CD4-positive, alpha-beta T cell treated with Interleukin-15 for 4 hours (primary cell): ENCODE measurements at regions not wholly inside any gene's neighbourhood (a gene's known extent, or its start where the extent isn't known, plus 50 kb on each side); places are given as distances from the start of the nearest gene placed in this dataset.
A peak's percentile ranks its signal among the peaks of the same experiment; 100 is the strongest.

Experiments used
- DNase-seq: peaks from one replicate; pipeline ENCODE4 v3.0.0-alpha.2; 2020; ENCODE audit warnings: low spot score

GRCh38 chr17:14946481-14946880, 318.6 kb downstream of the PMP22 start:
- DNase-seq = no peak

GRCh38 chr17:14942526-14943190, 322.5 kb downstream of the PMP22 start:
- no peak for DNase-seq

GRCh38 chr17:14940938-14941265, 324.2 kb downstream of the PMP22 start:
- DNase-seq = no peak

GRCh38 chr17:14940108-14940937, 324.8 kb downstream of the PMP22 start:
- DNase-seq = no peak

GRCh38 chr17:14935845-14936485, 329.2 kb downstream of the PMP22 start:
- no peak for DNase-seq

GRCh38 chr17:14935139-14935841, 329.8 kb downstream of the PMP22 start:
- DNase-seq = no peak

- no peak for DNase-seq
Measured at GRCh38 chr17:14933676-14934075, 331.4 kb downstream of the PMP22 start.

- peak; percentile 53 for DNase-seq
Measured at GRCh38 chr17:14926526-14927122, 338.5 kb downstream of the PMP22 start.

- no peak for DNase-seq
Measured at GRCh38 chr17:14926073-14926472, 339.1 kb downstream of the PMP22 start.

GRCh38 chr17:14925498-14925897, 339.6 kb downstream of the PMP22 start:
- DNase-seq = no peak

GRCh38 chr17:14923981-14924380, 341.1 kb downstream of the PMP22 start:
- no peak for DNase-seq

- DNase-seq = no peak
Measured at GRCh38 chr17:14922411-14922810, 342.7 kb downstream of the PMP22 start.

GRCh38 chr17:14921936-14922335, 343.2 kb downstream of the PMP22 start:
- DNase-seq = no peak

GRCh38 chr17:14919631-14920213, 345.4 kb downstream of the PMP22 start:
- DNase-seq = no peak

- DNase-seq = no peak
Measured at GRCh38 chr17:14919094-14919493, 346.0 kb downstream of the PMP22 start.

- DNase-seq = no peak
Measured at GRCh38 chr17:14918540-14918939, 346.6 kb downstream of the PMP22 start.

GRCh38 chr17:14910916-14911315, 354.2 kb downstream of the PMP22 start:
- no peak for DNase-seq

- DNase-seq = no peak
Measured at GRCh38 chr17:14904386-14904785, 360.7 kb downstream of the PMP22 start.

- no peak for DNase-seq
Measured at GRCh38 chr17:14903854-14904253, 361.3 kb downstream of the PMP22 start.

- DNase-seq = no peak
Measured at GRCh38 chr17:14902803-14903202, 362.3 kb downstream of the PMP22 start.

GRCh38 chr17:14902297-14902696, 362.8 kb downstream of the PMP22 start:
- DNase-seq = no peak

- no peak for DNase-seq
Measured at GRCh38 chr17:14901376-14901775, 363.8 kb downstream of the PMP22 start.
